ENCODE measurements at regions not wholly inside any gene's neighbourhood (a gene's known extent, or its start where the extent isn't known, plus 50 kb on each side); places are given as distances from the start of the nearest gene placed in this dataset.

DNA sequence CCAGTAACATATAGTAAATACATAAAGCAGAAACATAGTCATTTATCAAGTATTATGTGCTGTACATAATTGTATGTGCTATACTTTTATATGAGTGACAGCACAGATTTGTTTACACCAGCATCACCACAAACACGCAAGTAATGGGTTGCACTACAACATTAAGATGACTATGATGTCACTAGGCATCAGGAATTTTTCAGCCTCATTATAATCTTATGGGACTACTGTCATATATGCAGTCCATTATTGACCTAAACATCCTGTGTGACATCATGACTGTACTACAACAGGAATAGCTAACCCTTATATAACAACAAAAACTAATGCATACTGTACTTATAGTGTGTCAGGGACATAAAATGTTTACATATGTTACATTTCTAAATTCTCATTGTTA, 50.2 kb upstream of the IZUMO1R start:
- WGBS, 2 experiments (ENCODE audit: extremely low coverage in 2 of 2, insufficient read length in 1 of 2): no CpG with 5 or more reads among the region's 1 CpG
- no peak for DNase-seq
- Histone ChIP-seq H3K36me3 (ENCODE audit: control insufficient read depth, insufficient read depth, low read length) (no peaks in the 10 kb centered on the region), H3K79me1 (ENCODE audit: low read depth in 1 of 2, low read length in 2 of 2) (no peaks in the 10 kb centered on the region), H3K23ac (ENCODE audit: low read depth, low read length) (no peak overlapping the region), H3K4me1 (ENCODE audit: control insufficient read depth, insufficient read depth, low read length) (no peaks in the 10 kb centered on the region), H3K27ac (ENCODE audit: insufficient read depth, low read length) (no peak overlapping the region), H2AK9ac (replicated peaks; ENCODE audit: low read depth, low read length, poor library complexity) (no peak overlapping the region), H4K20me1 (ENCODE audit: insufficient read depth, low read length) (no peaks in the 10 kb centered on the region), H3K9ac (ENCODE audit: low read depth, low read length) (no peak overlapping the region), H3K4me3 (ENCODE audit: insufficient read depth, low read depth, low read length) (no peak overlapping the region), H2BK5ac (ENCODE audit: low read depth, low read length, poor library complexity, severe bottlenecking) (no peak overlapping the region), H3K56ac (ENCODE audit: extremely low read depth, insufficient read depth, low read length) (no peak overlapping the region), H2BK15ac (ENCODE audit: low read depth, low read length) (no peak overlapping the region), H2AFZ (replicated peaks; ENCODE audit: low read length, poor library complexity) (no peak overlapping the region), H3K9me3 (ENCODE audit: control insufficient read depth, insufficient read depth, low read length) (no peaks in the 10 kb centered on the region), H2BK120ac (ENCODE audit: low read depth, low read length) (no peak overlapping the region), H2AK5ac (ENCODE audit: low read depth, low read length) (no peak overlapping the region), H3K4ac (ENCODE audit: low read depth, low read length) (no peak overlapping the region), H3K18ac (ENCODE audit: low read depth, low read length) (no peak overlapping the region), H3K9me1 (ENCODE audit: insufficient read depth, low read length) (no peaks in the 10 kb centered on the region), H2BK20ac (ENCODE audit: low read depth, low read length) (no peak overlapping the region), H4K8ac (ENCODE audit: low read depth in 2 of 2, low read length in 2 of 2) (no peak overlapping the region), H4K5ac (ENCODE audit: low read depth, low read length) (no peak overlapping the region), H4K91ac (ENCODE audit: insufficient read depth, low read depth, low read length) (no peak overlapping the region), H3K4me2 (ENCODE audit: low read depth, low read length) (no peak overlapping the region), H3K27me3 (ENCODE audit: control insufficient read depth, insufficient read depth, low read length) (no peaks in the 10 kb centered on the region), H3K14ac (replicated peaks; ENCODE audit: low read depth, low read length) (no peak overlapping the region)
- intact Hi-C loops (cut with micrococcal nuclease) (no loop called here), dilution Hi-C loops (cut with HindIII; ENCODE audit: low sequenced_read_pairs, unreplicated experiment) (no loop called here), in situ Hi-C loops (cut with MboI; ENCODE audit: low sequenced_read_pairs) (no loop called here)
- ChIA-PET POLR2A (ENCODE audit: unreplicated experiment) (no interaction called here), CTCF (no interaction called here)
- BruUV-seq (replicated peaks): no TSS peak
- ATAC-seq (ENCODE audit: low read depth): no peak
- TF ChIP-seq MXI1 (IDR thresholded peaks at IDR 0.05; ENCODE audit: borderline replicate concordance, low read depth, low read length) (no peak), RAD21 (IDR thresholded peaks at IDR 0.05; ENCODE audit: low read length) (no peak), FOS (IDR thresholded peaks at IDR 0.05; ENCODE audit: low read depth, low read length) (no peak), BHLHE40 (IDR thresholded peaks at IDR 0.05; ENCODE audit: low read depth, low read length) (no peak), MAZ (IDR thresholded peaks at IDR 0.05; ENCODE audit: borderline replicate concordance, low read depth, low read length) (no peak), RFX5 (IDR thresholded peaks at IDR 0.05; ENCODE audit: low read depth, low read length) (no peak), SMC3 (IDR thresholded peaks at IDR 0.05; ENCODE audit: low read depth, low read length) (no peak), POLR2A (IDR thresholded peaks at IDR 0.05; ENCODE audit: low read depth, low read length) (no peak), CEBPB (IDR thresholded peaks at IDR 0.05; ENCODE audit: low read depth, low read length) (no peak), CHD1 (IDR thresholded peaks at IDR 0.05; ENCODE audit: low read depth, low read length) (no peak), NFE2L2 (IDR thresholded peaks at IDR 0.05; ENCODE audit: low read depth, low read length) (no peak)
- TF ChIP-seq, protein P1, sequence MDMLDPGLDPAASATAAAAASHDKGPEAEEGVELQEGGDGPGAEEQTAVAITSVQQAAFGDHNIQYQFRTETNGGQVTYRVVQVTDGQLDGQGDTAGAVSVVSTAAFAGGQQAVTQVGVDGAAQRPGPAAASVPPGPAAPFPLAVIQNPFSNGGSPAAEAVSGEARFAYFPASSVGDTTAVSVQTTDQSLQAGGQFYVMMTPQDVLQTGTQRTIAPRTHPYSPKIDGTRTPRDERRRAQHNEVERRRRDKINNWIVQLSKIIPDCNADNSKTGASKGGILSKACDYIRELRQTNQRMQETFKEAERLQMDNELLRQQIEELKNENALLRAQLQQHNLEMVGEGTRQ (IDR thresholded peaks at IDR 0.05; ENCODE audit: low read depth, low read length): no peak
- TF ChIP-seq, protein P2, sequence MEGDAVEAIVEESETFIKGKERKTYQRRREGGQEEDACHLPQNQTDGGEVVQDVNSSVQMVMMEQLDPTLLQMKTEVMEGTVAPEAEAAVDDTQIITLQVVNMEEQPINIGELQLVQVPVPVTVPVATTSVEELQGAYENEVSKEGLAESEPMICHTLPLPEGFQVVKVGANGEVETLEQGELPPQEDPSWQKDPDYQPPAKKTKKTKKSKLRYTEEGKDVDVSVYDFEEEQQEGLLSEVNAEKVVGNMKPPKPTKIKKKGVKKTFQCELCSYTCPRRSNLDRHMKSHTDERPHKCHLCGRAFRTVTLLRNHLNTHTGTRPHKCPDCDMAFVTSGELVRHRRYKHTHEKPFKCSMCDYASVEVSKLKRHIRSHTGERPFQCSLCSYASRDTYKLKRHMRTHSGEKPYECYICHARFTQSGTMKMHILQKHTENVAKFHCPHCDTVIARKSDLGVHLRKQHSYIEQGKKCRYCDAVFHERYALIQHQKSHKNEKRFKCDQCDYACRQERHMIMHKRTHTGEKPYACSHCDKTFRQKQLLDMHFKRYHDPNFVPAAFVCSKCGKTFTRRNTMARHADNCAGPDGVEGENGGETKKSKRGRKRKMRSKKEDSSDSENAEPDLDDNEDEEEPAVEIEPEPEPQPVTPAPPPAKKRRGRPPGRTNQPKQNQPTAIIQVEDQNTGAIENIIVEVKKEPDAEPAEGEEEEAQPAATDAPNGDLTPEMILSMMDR (conservative IDR thresholded peaks at IDR 0.05; ENCODE audit: low read depth, low read length): no peak

All from IMR-90 (cell line).